ENCODE measurements at regions not wholly inside any gene's neighbourhood (a gene's known extent, or its start where the extent isn't known, plus 50 kb on each side); places are given as distances from the start of the nearest gene placed in this dataset.

DNA sequence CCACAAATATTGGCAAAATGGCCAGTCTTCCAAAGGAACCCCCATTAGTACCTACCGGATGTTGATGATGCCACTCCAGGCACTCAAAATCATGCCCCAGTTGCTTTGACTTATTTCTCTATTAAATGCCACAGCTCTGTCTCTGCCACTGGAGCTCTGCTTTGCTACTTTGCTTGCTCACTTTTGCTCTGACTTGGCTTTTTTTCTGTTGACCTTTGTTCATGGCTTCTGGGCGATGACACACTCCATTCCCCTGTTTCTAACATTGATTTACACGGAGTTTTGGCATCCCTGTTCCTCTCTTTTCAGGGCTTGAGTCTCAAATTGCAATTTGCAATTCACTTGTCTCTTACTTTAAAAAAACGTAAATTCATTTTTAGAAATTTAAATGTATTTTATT, 217.1 kb upstream of the SPRY2 start:
- H3K4me3 ChIP-seq = no peak overlapping the region
- H4K20me1 ChIP-seq (ENCODE audit: insufficient read depth, poor library complexity, severe bottlenecking) = no peaks in the 10 kb centered on the region
- no peaks in the 10 kb centered on the region for H3K9me3 ChIP-seq (ENCODE audit: low read depth)
- H3K36me3 ChIP-seq (replicated peaks; ENCODE audit: insufficient read depth, low read depth) = no peaks in the 10 kb centered on the region
- H3K4me1 ChIP-seq (ENCODE audit: insufficient read depth) = no peaks in the 10 kb centered on the region
- H3K79me2 ChIP-seq = no peaks in the 10 kb centered on the region
- H3K27me3 ChIP-seq = no peaks in the 10 kb centered on the region
- peak; percentile 24 for DNase-seq (ENCODE audit: low spot score)
- no peaks in the 10 kb centered on the region for H3K9me2 ChIP-seq (replicated peaks; ENCODE audit: insufficient read depth)
- H3K4me2 ChIP-seq = no peak overlapping the region
- 69% methylated on average over 4 of the region's 4 CpGs for WGBS (ENCODE audit: low lambda C conversion rate, missing lambda C conversion rate)
- no peak overlapping the region for H3K27ac ChIP-seq
- no peak overlapping the region for H2AFZ ChIP-seq
- no peak for TF ChIP-seq EZH2 (IDR thresholded peaks at IDR 0.05; ENCODE audit: borderline replicate concordance)

- TF ChIP-seq EZH2 (IDR thresholded peaks at IDR 0.05; ENCODE audit: borderline replicate concordance) (no peak), EZH2phosphoT487 (IDR thresholded peaks at IDR 0.05; ENCODE audit: low read depth, severe bottlenecking, unreplicated experiment) (no peak)
- TF ChIP-seq, protein P1, sequence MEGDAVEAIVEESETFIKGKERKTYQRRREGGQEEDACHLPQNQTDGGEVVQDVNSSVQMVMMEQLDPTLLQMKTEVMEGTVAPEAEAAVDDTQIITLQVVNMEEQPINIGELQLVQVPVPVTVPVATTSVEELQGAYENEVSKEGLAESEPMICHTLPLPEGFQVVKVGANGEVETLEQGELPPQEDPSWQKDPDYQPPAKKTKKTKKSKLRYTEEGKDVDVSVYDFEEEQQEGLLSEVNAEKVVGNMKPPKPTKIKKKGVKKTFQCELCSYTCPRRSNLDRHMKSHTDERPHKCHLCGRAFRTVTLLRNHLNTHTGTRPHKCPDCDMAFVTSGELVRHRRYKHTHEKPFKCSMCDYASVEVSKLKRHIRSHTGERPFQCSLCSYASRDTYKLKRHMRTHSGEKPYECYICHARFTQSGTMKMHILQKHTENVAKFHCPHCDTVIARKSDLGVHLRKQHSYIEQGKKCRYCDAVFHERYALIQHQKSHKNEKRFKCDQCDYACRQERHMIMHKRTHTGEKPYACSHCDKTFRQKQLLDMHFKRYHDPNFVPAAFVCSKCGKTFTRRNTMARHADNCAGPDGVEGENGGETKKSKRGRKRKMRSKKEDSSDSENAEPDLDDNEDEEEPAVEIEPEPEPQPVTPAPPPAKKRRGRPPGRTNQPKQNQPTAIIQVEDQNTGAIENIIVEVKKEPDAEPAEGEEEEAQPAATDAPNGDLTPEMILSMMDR (IDR thresholded peaks at IDR 0.05; ENCODE audit: poor library complexity) = no peak
- no peak overlapping the region for H2AFZ ChIP-seq
- H3K36me3 ChIP-seq (replicated peaks; ENCODE audit: insufficient read depth, low read depth) = no peaks in the 10 kb centered on the region
- no peak overlapping the region for H3K4me3 ChIP-seq
- no peaks in the 10 kb centered on the region for H3K79me2 ChIP-seq
- no peak for DNase-seq (ENCODE audit: low spot score)
- H3K4me1 ChIP-seq (ENCODE audit: insufficient read depth) = no peaks in the 10 kb centered on the region
- H3K4me2 ChIP-seq = no peak overlapping the region
- 74% methylated on average over 5 of the region's 5 CpGs for WGBS (ENCODE audit: low lambda C conversion rate, missing lambda C conversion rate)
- H3K27ac ChIP-seq = no peak overlapping the region
- H3K9me3 ChIP-seq (ENCODE audit: low read depth) = no peaks in the 10 kb centered on the region
- no peaks in the 10 kb centered on the region for H3K27me3 ChIP-seq
- no peaks in the 10 kb centered on the region for H3K9me2 ChIP-seq (replicated peaks; ENCODE audit: insufficient read depth)
- H4K20me1 ChIP-seq (ENCODE audit: insufficient read depth, poor library complexity, severe bottlenecking) = no peaks in the 10 kb centered on the region
Measured at GRCh38 chr13:80555796-80556678, 215.1 kb upstream of the SPRY2 start.

DNA sequence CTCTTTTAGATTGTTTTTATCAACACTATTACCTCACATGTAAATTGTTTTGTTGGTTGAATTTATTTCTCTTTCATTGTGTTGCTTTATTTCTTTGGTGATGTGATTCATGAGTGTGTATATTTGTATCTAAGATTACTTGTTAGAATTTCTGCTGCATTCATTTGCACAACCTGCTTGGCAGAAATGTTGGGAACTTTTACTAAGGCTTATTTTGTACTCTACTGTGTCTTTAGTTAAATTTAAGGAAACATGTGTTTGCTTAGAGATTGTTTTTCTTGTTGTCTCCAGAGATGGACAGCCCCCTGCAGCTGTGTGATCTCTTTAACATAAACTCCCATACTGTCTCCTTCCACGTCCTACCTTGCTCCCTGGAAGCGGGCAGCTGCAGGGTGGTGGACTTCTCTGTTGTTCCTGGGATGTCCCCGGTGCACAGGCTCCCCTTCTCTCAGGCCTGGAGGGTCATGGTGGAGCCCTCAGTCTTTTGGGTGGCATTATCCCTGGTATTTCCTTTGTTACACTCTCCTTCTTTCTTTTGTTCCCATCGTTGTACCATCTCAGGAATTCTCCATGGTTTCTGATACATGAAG, 212.0 kb upstream of the SPRY2 start:
- Histone ChIP-seq H4K20me1 (ENCODE audit: insufficient read depth, poor library complexity, severe bottlenecking) (no peaks in the 10 kb centered on the region), H3K4me1 (ENCODE audit: insufficient read depth) (no peaks in the 10 kb centered on the region), H2AFZ (no peak overlapping the region), H3K27ac (no peak overlapping the region), H3K79me2 (no peaks in the 10 kb centered on the region), H3K36me3 (replicated peaks; ENCODE audit: insufficient read depth, low read depth) (no peaks in the 10 kb centered on the region), H3K4me3 (no peak overlapping the region), H3K9me3 (ENCODE audit: low read depth) (no peaks in the 10 kb centered on the region), H3K4me2 (no peak overlapping the region), H3K9me2 (replicated peaks; ENCODE audit: insufficient read depth) (no peaks in the 10 kb centered on the region), H3K27me3 (no peaks in the 10 kb centered on the region)
- DNase-seq (ENCODE audit: low spot score) = no peak
- 44% methylated on average over 4 of the region's 4 CpGs for WGBS (ENCODE audit: low lambda C conversion rate, missing lambda C conversion rate)
- TF ChIP-seq EZH2phosphoT487 (IDR thresholded peaks at IDR 0.05; ENCODE audit: low read depth, severe bottlenecking, unreplicated experiment) (no peak), EZH2 (IDR thresholded peaks at IDR 0.05; ENCODE audit: borderline replicate concordance) (no peak)
- TF ChIP-seq, protein P1 (IDR thresholded peaks at IDR 0.05; ENCODE audit: poor library complexity) = no peak

All from hepatocyte (in vitro differentiated cells).